Endothelial cell of umbilical vein (primary cell): ENCODE measurements at regions not wholly inside any gene's neighbourhood (a gene's known extent, or its start where the extent isn't known, plus 50 kb on each side); places are given as distances from the start of the nearest gene placed in this dataset.
"Not testable (repeated sequence)": the region's sequence is repeated elsewhere in the genome, so short reads cannot be mapped to it uniquely, and the experiment has no call there.

ENCODE experiments used
- BruUV-seq: library from RNA; stranded (reverse); fragments of 400-500 nt; replicated peaks from 2 replicates; lab custom pipeline; 2021; lab: Mats Ljungman, UMichigan
- CTCF ChIA-PET: fragments of 300-600, 350-600 bp; sonication (Branson Sonifier 250); formaldehyde crosslinking; loops from one replicate; lab custom pipeline; 2021; ENCODE audit warnings: antibody characterized with exemption, inconsistent platforms; lab: Charles Lee
- POLR2A ChIA-PET: fragments of 300-600, 350-600 bp; sonication (Branson Sonifier 250); formaldehyde crosslinking; loops from one replicate; lab custom pipeline; 2021; ENCODE audit warnings: antibody characterized with exemption, inconsistent platforms; lab: Charles Lee
- DNase-seq: peaks from one replicate; pipeline ENCODE4 v3.0.0-alpha.2; 2011; ENCODE audit warnings: low read depth, low spot score
- FAIRE-seq: peaks from 2 replicates; lab custom pipeline; 2011; peaks lifted over from hg19 to GRCh38; lab: Jason Lieb, UNC
- H2AFZ ChIP-seq: 2 replicates; pipeline ENCODE4 v1.6.0; 2012; ENCODE audit warnings: low read depth, low read length, control low read depth, inconsistent platforms
- H3K27ac ChIP-seq: 2 replicates; pipeline ENCODE4 v1.5.1; 2011; ENCODE audit warnings: low read depth, mild to moderate bottlenecking, control low read depth, low read length, moderate library complexity; ENCODE audit not compliant: insufficient read depth
- H3K27me3 ChIP-seq, 2 experiments: 2 replicates each; pipeline versions ENCODE4 v1.6.0 to v1.6.1; 2011; ENCODE audit warnings: low read length in 2 of 2, mixed read lengths in 1 of 2; ENCODE audit not compliant: control insufficient read depth in 2 of 2, insufficient read depth in 2 of 2
- H3K36me3 ChIP-seq, 2 experiments: 2 replicates in 1 of 2; 3 replicates in 1 of 2; pipeline ENCODE4 v1.5.1; 2011; ENCODE audit warnings: low read length in 2 of 2, mild to moderate bottlenecking in 1 of 2, moderate library complexity in 1 of 2; ENCODE audit not compliant: control insufficient read depth in 2 of 2, insufficient read depth in 2 of 2; ENCODE audit errors: extremely low read depth in 1 of 2
- H3K4me1 ChIP-seq: 3 replicates; pipeline ENCODE4 v1.5.1; 2011; ENCODE audit warnings: mild to moderate bottlenecking, low read length; ENCODE audit not compliant: control insufficient read depth, insufficient read depth; ENCODE audit errors: extremely low read depth
- H3K4me2 ChIP-seq: 2 replicates; pipeline ENCODE4 v1.6.1; 2011; ENCODE audit warnings: low read length, control low read depth, mixed read lengths; ENCODE audit not compliant: insufficient read depth
- H3K4me3 ChIP-seq, 3 experiments: fragments of 200-600 bp in 1 of 3; sonication (generic), shearing (Covaris generic) in 1 of 3; replicated peaks in 1 of 3; 2 replicates each; pipeline ENCODE4 v1.5.1; 2011 to 2016; ENCODE audit warnings: control low read depth in 3 of 3, low read length in 3 of 3, mild to moderate bottlenecking in 2 of 3, inconsistent platforms in 1 of 3, low read depth in 1 of 3, moderate library complexity in 1 of 3; ENCODE audit not compliant: insufficient read depth in 1 of 3
- H3K79me2 ChIP-seq: 2 replicates; pipeline ENCODE4 v1.6.0; 2012; ENCODE audit warnings: low read length, inconsistent platforms; ENCODE audit not compliant: control insufficient read depth, insufficient read depth
- H3K9ac ChIP-seq: replicated peaks from 2 replicates; pipeline ENCODE3; 2011; ENCODE audit warnings: low read length, control low read depth; ENCODE audit not compliant: insufficient read depth; ENCODE audit errors: extremely low read depth
- H3K9me1 ChIP-seq: replicated peaks from 3 replicates; pipeline ENCODE4 v1.6.0; 2011; ENCODE audit warnings: mild to moderate bottlenecking, low read length; ENCODE audit not compliant: control insufficient read depth, insufficient read depth; ENCODE audit errors: extremely low read depth
- H3K9me3 ChIP-seq: replicated peaks from 2 replicates; pipeline ENCODE4 v1.5.1; 2012; ENCODE audit warnings: low read length, inconsistent platforms; ENCODE audit not compliant: control insufficient read depth, insufficient read depth
- H4K20me1 ChIP-seq: replicated peaks from 2 replicates; pipeline ENCODE3; 2011; ENCODE audit warnings: mild to moderate bottlenecking, low read length; ENCODE audit not compliant: control insufficient read depth, insufficient read depth; ENCODE audit errors: extremely low read depth
- EZH2 ChIP-seq: IDR thresholded peaks from 2 replicates; pipeline ENCODE4 v1.6.1; 2012; ENCODE audit warnings: borderline replicate concordance, low read depth, mild to moderate bottlenecking, moderate library complexity, low read length, inconsistent platforms; ENCODE audit not compliant: severe bottlenecking
- FOS ChIP-seq: IDR thresholded peaks from 2 replicates; pipeline ENCODE4 v1.6.1; 2011; ENCODE audit warnings: mild to moderate bottlenecking, low read length, moderate library complexity, borderline replicate concordance; ENCODE audit not compliant: insufficient read depth
- GATA2 ChIP-seq: IDR thresholded peaks from 2 replicates; pipeline ENCODE4 v1.7.0; 2011; ENCODE audit warnings: low read depth, mild to moderate bottlenecking, moderate library complexity, mixed read lengths, low read length; ENCODE audit not compliant: insufficient read length, insufficient read depth
- JUN ChIP-seq: IDR thresholded peaks from 2 replicates; pipeline ENCODE4 v1.6.1; 2011; ENCODE audit warnings: borderline replicate concordance, low read depth; ENCODE audit not compliant: insufficient read length, insufficient read depth
- MYC ChIP-seq: IDR thresholded peaks from one replicate; pipeline ENCODE4 v1.6.1; 2011; ENCODE audit warnings: mild to moderate bottlenecking, low read depth, low read length
- POLR2A ChIP-seq: IDR thresholded peaks from 2 replicates; pipeline ENCODE4 v1.6.1; 2012; ENCODE audit warnings: low read depth, mild to moderate bottlenecking, control low read depth, low read length
- POLR2AphosphoS5 ChIP-seq: IDR thresholded peaks from 2 replicates; pipeline ENCODE4 v1.6.1; 2012; ENCODE audit warnings: low read depth, mild to moderate bottlenecking, control low read depth, low read length, moderate library complexity; ENCODE audit not compliant: insufficient read depth
- dilution Hi-C: fragments of 300-500 bp; cut with MboI; formaldehyde crosslinking; loops from one replicate; pipeline ENCODE4 v1.15.0; 2019; ENCODE audit warnings: low sequenced_read_pairs; ENCODE audit not compliant: extremely low pct_ligation_motif_present
- intact Hi-C: fragments of 100-400 bp; cut with micrococcal nuclease; formaldehyde crosslinking; loops from one replicate; pipeline ENCODE4 v1.10.0; 2022
- TF ChIP-seq, protein P1 (sequence below): IDR thresholded peaks from 2 replicates; pipeline ENCODE4 v1.6.1; 2011; ENCODE audit not compliant: insufficient read depth, insufficient read length
- TF ChIP-seq, protein P2 (sequence below), 2 donors: IDR thresholded peaks; 1 replicate in 1 of 2; 2 replicates in 1 of 2; pipeline ENCODE4 v1.5.1; 2011; ENCODE audit warnings: low read length in 2 of 2, mild to moderate bottlenecking in 2 of 2, moderate library complexity in 2 of 2, control low read depth in 1 of 2, inconsistent platforms in 1 of 2, low read depth in 1 of 2; ENCODE audit not compliant: insufficient read depth in 1 of 2; ENCODE audit errors: extremely low read depth in 1 of 2

DNA sequence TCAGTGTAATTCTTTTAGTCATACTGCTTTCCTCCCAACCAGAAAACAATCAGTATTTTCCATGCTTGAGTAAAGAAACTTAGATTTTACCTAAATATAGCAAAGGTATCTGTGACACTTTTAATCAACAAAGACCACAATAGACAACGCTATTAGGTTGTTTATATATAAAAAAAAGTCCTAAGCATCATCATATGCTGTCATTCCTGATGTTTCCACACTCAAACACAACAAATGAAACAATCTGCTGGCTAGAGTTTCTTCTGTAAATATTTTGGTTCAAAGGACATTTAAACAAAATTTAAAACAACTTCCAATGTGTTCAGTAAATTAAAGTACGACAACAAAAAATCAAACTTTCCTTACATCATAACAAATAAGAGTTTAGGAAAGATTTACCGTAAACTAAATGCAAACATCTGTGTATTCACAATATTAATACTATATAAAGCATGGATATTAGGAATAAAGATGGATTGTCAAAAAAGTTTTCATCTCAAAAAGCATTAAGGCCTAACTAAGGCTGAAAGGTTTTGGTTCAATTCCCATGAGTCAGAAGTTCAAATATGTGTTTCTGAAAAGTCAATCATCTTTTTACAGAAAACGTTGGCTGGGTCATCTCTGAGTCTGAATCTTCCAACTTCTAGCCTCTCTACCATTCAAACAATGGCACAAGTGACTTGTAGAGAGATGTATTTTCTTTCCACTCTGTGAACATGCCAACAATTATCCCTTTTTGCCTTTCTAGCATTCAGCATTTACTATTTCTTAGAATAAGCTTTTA is 157.1 kb downstream of the CRPPA start:
- H3K4me1 ChIP-seq, result no peaks in the 10 kb centered on the region
- H3K4me2 ChIP-seq, result no peak overlapping the region
- ChIA-PET CTCF (no interaction called here), POLR2A (no interaction called here)
- BruUV-seq, result no TSS peak
- intact Hi-C loops (no loop called here), dilution Hi-C loops (no loop called here)
- no peak for DNase-seq
- H3K9me3 ChIP-seq, result no peaks in the 10 kb centered on the region
- no peaks in the 10 kb centered on the region for H3K79me2 ChIP-seq
- H3K9me1 ChIP-seq, result no peaks in the 10 kb centered on the region
- no peaks in the 10 kb centered on the region for H3K36me3 ChIP-seq
- TF ChIP-seq JUN (no peak), POLR2A (no peak), POLR2AphosphoS5 (no peak), MYC (no peak), EZH2 (no peak), FOS (no peak), GATA2 (no peak)
- TF ChIP-seq, protein P1, sequence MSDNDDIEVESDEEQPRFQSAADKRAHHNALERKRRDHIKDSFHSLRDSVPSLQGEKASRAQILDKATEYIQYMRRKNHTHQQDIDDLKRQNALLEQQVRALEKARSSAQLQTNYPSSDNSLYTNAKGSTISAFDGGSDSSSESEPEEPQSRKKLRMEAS, result no peak
- TF ChIP-seq, protein P2, sequence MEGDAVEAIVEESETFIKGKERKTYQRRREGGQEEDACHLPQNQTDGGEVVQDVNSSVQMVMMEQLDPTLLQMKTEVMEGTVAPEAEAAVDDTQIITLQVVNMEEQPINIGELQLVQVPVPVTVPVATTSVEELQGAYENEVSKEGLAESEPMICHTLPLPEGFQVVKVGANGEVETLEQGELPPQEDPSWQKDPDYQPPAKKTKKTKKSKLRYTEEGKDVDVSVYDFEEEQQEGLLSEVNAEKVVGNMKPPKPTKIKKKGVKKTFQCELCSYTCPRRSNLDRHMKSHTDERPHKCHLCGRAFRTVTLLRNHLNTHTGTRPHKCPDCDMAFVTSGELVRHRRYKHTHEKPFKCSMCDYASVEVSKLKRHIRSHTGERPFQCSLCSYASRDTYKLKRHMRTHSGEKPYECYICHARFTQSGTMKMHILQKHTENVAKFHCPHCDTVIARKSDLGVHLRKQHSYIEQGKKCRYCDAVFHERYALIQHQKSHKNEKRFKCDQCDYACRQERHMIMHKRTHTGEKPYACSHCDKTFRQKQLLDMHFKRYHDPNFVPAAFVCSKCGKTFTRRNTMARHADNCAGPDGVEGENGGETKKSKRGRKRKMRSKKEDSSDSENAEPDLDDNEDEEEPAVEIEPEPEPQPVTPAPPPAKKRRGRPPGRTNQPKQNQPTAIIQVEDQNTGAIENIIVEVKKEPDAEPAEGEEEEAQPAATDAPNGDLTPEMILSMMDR (IDR thresholded peaks at IDR 0.05; ENCODE audit: extremely low read depth in 1 of 2, insufficient read depth in 1 of 2, low read depth in 1 of 2, low read length in 2 of 2), result no peak
- no peak overlapping the region for H3K9ac ChIP-seq
- no peaks in the 10 kb centered on the region for H4K20me1 ChIP-seq
- no peak for FAIRE-seq
- no peak overlapping the region for H3K4me3 ChIP-seq
- H2AFZ ChIP-seq, result no peak overlapping the region
- H3K27ac ChIP-seq, result no peak overlapping the region
- no peaks in the 10 kb centered on the region for H3K27me3 ChIP-seq

DNA sequence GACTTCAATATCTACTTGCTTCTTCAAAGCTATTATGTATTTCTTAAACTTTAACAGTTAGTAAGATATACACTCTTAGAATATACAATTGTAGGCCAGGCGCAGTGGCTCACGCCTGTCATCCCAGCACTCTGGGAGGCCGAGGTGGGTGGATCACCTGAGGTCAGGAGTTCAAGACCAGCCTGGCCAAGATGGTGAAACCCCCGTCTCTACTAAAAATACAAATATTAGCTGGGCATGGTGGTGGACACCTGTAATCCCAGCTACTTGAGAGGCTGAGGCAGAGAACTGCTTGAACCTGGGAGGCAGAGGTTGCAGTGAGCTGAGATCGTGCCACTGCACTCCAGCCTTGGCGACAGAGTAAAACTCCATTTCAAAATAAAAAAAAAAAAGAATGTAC is 158.0 kb downstream of the CRPPA start:
- H3K9me3 ChIP-seq, FAIRE-seq, H3K4me1 ChIP-seq, BruUV-seq, CTCF ChIA-PET, H3K9ac ChIP-seq, dilution Hi-C loops, H3K36me3 ChIP-seq, H2AFZ ChIP-seq, H3K27me3 ChIP-seq, DNase-seq, intact Hi-C loops, H3K79me2 ChIP-seq, H3K27ac ChIP-seq, H3K4me2 ChIP-seq, POLR2A ChIA-PET, H3K4me3 ChIP-seq, H3K9me1 ChIP-seq, H4K20me1 ChIP-seq: not testable (repeated sequence)
